ENCODE measurements at regions not wholly inside any gene's neighbourhood (a gene's known extent, or its start where the extent isn't known, plus 50 kb on each side); places are given as distances from the start of the nearest gene placed in this dataset.

- TF ChIP-seq CREB1 (IDR thresholded peaks at IDR 0.05; ENCODE audit: low read depth) (no peak), TAF1 (IDR thresholded peaks at IDR 0.05; ENCODE audit: low read depth) (no peak), CEBPB (IDR thresholded peaks at IDR 0.05) (no peak), YY1 (IDR thresholded peaks at IDR 0.05; ENCODE audit: low read depth) (no peak), MAX (IDR thresholded peaks at IDR 0.05) (no peak), TCF12 (IDR thresholded peaks at IDR 0.05; ENCODE audit: low read depth) (no peak)
Observed at GRCh38 chr11:90414221-90414620, 191.4 kb upstream of the CHORDC1 start.

Data from Ishikawa (cell line).